Memory B cell (primary cell): ENCODE measurements at regions not wholly inside any gene's neighbourhood (a gene's known extent, or its start where the extent isn't known, plus 50 kb on each side); places are given as distances from the start of the nearest gene placed in this dataset.

Experiments
- ATAC-seq: fragments of 150-1000 bp; cut with Tn5 transposase; 2 replicates; pipeline ENCODE4 v1.10.0; 2021; ENCODE audit warnings: low read depth, mild to moderate bottlenecking, moderate library complexity
- DNase-seq, 2 donors: peaks; one replicate each; pipeline ENCODE4 v3.0.0; 2022; ENCODE audit warnings: low spot score in 2 of 2
- H3K27ac Mint-ChIP-seq: one replicate; pipeline ENCODE4 v1.8.0; 2022; ENCODE audit warnings: mild to moderate bottlenecking, moderate library complexity, mixed read lengths
- H3K27me3 Mint-ChIP-seq: one replicate; pipeline ENCODE4 v1.8.0; 2022; ENCODE audit warnings: mixed read lengths
- H3K36me3 Mint-ChIP-seq: one replicate; pipeline ENCODE4 v1.8.0; 2022; ENCODE audit warnings: mild to moderate bottlenecking, mixed read lengths
- H3K4me1 Mint-ChIP-seq: one replicate; pipeline ENCODE4 v1.8.0; 2022; ENCODE audit warnings: mixed read lengths
- H3K4me3 Mint-ChIP-seq: one replicate; pipeline ENCODE4 v1.8.0; 2022; ENCODE audit warnings: mild to moderate bottlenecking, moderate library complexity, mixed read lengths
- H3K9me3 Mint-ChIP-seq: one replicate; pipeline ENCODE4 v1.8.0; 2022; ENCODE audit warnings: mixed read lengths

DNA sequence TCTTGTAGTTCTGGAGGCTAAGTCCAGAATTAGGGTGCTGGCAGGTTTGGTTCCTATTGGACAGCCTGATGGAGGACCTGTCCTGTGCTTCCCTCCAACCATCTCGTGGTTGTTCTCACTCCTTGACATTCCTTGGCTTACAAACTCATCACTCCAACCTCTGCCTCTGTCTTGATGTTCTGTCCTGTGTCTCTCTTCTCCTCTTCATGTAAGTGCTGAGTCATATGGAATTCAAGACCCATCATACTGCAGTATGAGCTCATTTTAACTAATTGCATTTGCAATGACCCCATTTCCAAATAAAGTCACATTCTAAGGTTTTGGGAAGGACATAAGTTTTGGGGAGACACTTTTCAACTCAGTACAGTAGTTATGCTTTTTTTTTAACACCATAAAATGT lies 374.7 kb downstream of the TRIB2 start:
- DNase-seq, result no peak
- H3K4me1 Mint-ChIP-seq, result no peaks in the 10 kb centered on the region
- H3K27me3 Mint-ChIP-seq, result peaks cover 12% of the 10 kb centered on the region
- H3K9me3 Mint-ChIP-seq, result no peaks in the 10 kb centered on the region
- no peak for ATAC-seq
- H3K36me3 Mint-ChIP-seq, result no peaks in the 10 kb centered on the region
- H3K4me3 Mint-ChIP-seq, result no peak overlapping the region
- no peak overlapping the region for H3K27ac Mint-ChIP-seq

DNA sequence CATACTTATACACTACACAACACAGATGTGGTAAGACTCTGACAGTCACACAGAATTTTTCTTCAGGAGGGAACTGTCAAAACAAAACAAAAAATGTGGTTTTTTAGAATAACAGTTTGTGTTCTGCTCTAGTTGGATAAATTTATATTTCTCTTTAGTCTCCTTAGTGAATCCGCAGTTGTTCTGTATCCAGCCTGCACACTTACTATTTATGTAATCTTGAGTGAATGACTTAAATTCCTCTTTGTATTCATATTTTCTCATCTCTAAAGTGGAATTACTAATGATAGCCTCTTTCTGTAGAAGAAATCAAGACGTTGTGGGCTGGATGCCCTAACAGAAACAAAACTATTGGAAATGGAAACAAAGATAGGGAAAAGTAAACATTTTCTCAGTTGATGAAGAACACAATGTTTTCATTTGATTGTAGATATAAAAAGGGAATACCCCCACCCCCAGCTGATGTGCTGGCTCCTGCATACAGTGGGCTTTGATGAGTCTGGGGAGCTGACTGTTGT lies 375.2 kb downstream of the TRIB2 start:
- ATAC-seq (no peak), DNase-seq (no peak)
- H3K27me3 Mint-ChIP-seq, result peaks cover 11% of the 10 kb centered on the region
- H3K4me3 Mint-ChIP-seq, result no peak overlapping the region
- no peaks in the 10 kb centered on the region for H3K4me1 Mint-ChIP-seq
- H3K9me3 Mint-ChIP-seq, result no peaks in the 10 kb centered on the region
- H3K36me3 Mint-ChIP-seq, result no peaks in the 10 kb centered on the region
- H3K27ac Mint-ChIP-seq, result no peak overlapping the region

DNA sequence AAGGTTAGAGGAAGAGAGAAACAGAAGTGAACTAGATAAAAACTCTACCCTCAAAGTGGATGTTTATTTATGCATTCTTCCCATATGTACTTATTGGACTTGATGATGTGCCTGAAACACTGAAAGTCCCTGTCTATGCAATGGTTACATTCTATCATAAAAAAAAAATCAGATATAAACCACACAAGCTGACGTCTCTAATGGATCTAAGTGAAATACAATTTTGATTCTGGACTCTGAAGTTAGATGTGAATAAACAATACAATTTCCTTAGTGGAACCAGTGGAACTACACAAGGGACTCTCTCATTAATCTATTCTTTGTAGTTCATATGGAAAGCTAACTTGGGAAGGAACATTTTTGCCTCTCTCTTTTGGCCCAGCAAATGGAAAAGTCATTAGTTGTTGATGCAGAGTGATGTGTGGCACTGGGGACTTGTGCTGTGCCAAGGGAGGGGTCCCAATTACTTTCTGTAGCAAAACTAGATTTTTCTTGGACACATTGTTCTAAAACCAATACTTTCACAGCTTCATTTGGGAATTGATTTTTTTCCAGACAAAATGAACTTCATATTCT lies 376.8 kb downstream of the TRIB2 start:
- Mint-ChIP-seq H3K4me1 (no peaks in the 10 kb centered on the region), H3K4me3 (no peak overlapping the region), H3K27me3 (peaks cover 10% of the 10 kb centered on the region), H3K9me3 (no peaks in the 10 kb centered on the region), H3K27ac (no peak overlapping the region), H3K36me3 (no peaks in the 10 kb centered on the region)
- ATAC-seq (no peak), DNase-seq (no peak)

DNA sequence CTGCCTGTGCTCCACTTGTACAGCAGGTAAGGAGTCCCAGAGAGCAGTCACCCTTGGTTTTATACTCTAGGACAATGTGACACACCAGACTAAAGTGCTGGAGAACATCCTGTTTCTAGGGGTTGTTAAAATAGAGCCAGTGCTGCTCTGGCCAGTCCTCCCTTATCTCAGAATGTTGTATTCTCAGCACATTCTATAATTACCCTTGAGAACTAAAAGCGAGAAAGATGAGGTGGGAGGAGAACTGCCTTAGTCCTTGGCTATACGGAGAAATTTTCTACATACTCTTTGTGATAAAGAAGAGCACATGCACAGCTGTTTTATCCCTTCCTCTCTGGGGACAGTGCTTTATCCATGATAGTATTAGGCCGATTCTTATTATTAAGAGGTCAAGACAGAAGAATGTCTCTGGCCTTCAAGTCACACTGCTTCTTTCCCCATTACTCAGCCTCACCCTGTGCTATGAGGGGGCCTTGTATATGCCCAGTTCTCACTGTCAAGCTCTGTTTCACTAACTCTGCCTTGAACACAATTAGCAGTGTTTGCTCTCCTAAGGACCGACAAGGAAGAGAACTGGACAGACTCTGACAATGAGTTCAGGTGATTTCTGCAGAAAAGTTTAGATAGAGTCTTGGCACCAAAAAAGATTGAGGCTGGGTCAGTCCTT lies 385.8 kb downstream of the TRIB2 start:
- Mint-ChIP-seq H3K27ac (no peak overlapping the region), H3K4me3 (no peak overlapping the region), H3K9me3 (peaks cover 6% of the 10 kb centered on the region), H3K4me1 (no peaks in the 10 kb centered on the region), H3K36me3 (no peaks in the 10 kb centered on the region), H3K27me3 (no peaks in the 10 kb centered on the region)
- no peak for DNase-seq
- no peak for ATAC-seq

DNA sequence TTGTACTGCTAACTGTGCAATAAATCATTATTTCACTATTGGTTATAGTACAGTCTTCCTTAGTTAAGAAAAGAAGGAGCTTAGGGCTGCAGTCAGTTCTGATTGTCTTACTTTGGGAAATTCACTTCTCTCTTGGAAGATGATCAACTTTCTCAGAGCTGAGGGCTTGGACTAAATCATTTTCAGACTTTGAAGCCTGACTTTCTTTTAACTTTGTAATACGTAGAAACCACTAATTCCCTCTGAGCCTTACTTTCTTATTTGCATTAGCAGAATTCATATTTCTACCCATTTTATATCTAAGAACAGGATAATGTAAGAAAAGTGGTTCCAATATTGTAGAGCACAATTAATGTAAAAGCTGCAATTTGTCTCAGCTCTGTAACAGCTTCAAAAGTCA lies 386.4 kb downstream of the TRIB2 start:
- DNase-seq, result no peak
- Mint-ChIP-seq H3K36me3 (no peaks in the 10 kb centered on the region), H3K9me3 (peaks cover 6% of the 10 kb centered on the region), H3K27ac (no peak overlapping the region), H3K4me1 (no peaks in the 10 kb centered on the region), H3K4me3 (no peak overlapping the region), H3K27me3 (no peaks in the 10 kb centered on the region)
- no peak for ATAC-seq

DNA sequence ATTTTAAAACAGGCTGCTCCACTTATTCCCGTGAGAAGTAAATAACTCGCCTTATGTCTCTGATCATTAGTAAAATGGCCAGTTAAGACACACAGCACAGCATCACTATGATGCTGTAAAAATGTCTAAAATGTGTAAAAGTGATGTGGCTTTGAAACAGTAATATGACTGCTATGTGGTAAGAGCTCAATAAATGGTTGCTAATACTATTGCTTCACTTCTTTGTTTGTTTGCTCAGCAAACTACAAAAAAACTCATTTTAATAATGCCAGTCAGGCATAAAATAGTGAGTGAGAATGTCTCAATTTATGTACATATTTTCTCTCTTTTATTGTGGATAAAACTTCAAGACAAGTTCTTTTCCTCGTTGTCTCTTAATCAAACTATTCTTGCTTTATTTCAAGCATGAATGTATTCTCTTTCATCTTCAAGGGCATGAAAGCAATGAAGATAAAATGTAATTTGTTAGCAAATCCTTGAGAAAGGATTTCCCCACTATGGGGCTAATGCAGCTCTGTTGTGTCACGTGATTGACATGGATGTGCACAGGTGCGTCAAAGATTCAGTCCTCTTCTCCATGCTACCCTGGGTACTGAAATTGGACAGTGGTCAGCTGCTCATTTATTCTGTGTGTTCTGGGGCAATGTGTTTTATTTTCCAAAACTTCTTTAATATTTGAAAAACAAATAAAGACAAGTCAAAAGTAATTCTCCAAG lies 387.2 kb downstream of the TRIB2 start:
- H3K4me3 Mint-ChIP-seq, result no peak overlapping the region
- H3K9me3 Mint-ChIP-seq, result peaks cover 6% of the 10 kb centered on the region
- no peaks in the 10 kb centered on the region for H3K27me3 Mint-ChIP-seq
- H3K27ac Mint-ChIP-seq, result no peak overlapping the region
- H3K4me1 Mint-ChIP-seq, result no peaks in the 10 kb centered on the region
- H3K36me3 Mint-ChIP-seq, result no peaks in the 10 kb centered on the region
- DNase-seq (no peak), ATAC-seq (no peak)

DNA sequence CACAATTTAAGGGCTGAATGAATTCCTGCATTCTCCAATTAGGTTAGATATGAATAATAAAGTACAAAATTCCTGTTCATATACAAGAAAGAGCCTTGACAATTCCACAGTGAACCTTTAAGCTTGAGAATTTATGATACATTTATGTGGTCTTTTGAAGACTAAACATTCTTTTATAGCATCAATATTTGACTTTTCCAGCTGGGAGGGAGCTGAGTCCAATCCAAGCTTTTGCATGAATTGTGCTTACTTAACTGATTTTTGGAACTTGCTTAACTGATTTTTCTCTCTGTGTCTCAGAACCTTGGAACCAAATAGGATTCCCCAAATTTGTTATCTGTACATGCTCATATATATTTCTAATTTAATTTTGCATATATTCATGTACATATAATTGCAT lies 388.0 kb downstream of the TRIB2 start:
- H3K4me1 Mint-ChIP-seq, result no peaks in the 10 kb centered on the region
- no peak overlapping the region for H3K4me3 Mint-ChIP-seq
- DNase-seq (no peak), ATAC-seq (no peak)
- peaks cover 3% of the 10 kb centered on the region for H3K9me3 Mint-ChIP-seq
- no peaks in the 10 kb centered on the region for H3K27me3 Mint-ChIP-seq
- no peak overlapping the region for H3K27ac Mint-ChIP-seq
- no peaks in the 10 kb centered on the region for H3K36me3 Mint-ChIP-seq

DNA sequence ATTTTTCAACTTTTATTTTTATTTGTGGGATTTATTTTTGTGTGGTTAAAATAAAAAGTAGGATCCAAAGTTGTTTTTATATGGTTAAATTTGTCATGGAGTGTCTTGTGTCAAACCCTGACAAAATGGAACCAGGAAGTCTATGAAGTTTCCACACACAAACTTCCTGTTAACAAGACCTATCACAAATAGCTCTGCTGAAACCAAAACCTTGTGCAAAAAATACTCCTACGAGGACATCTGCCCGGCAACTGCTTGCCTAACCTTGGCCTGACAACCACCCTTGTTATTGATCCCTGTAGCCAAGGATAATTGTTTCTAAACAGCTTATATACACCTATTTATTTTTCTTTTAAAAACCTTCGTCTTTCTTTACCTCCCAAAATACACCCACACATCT lies 389.6 kb downstream of the TRIB2 start:
- Mint-ChIP-seq H3K27ac (no peak overlapping the region), H3K4me3 (no peak overlapping the region), H3K36me3 (no peaks in the 10 kb centered on the region), H3K4me1 (no peaks in the 10 kb centered on the region), H3K9me3 (peaks cover 2% of the 10 kb centered on the region), H3K27me3 (peaks cover 2% of the 10 kb centered on the region)
- DNase-seq, result no peak
- no peak for ATAC-seq

DNA sequence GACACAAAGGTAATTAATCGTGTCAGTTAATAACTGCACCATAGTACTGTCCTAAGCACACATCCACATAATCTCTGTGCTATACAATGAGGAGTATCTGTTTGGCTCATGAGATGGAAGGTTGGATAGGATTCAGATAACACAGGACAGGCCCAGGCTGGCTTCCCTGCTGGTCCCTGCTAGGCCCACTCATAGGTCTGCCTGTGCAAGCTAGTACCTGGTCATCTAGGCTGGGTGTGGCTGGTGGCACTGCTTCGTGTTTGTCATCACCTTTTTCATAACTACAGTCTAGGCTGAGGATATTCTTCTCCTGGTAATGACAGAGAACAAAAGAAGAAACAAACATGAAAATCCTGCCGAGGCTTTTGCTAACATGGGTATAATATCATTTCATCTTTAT lies 392.8 kb downstream of the TRIB2 start:
- Mint-ChIP-seq H3K27ac (no peak overlapping the region), H3K9me3 (peaks cover 2% of the 10 kb centered on the region), H3K36me3 (no peaks in the 10 kb centered on the region), H3K27me3 (peaks cover 7% of the 10 kb centered on the region), H3K4me3 (no peak overlapping the region), H3K4me1 (no peaks in the 10 kb centered on the region)
- DNase-seq (no peak), ATAC-seq (no peak)

DNA sequence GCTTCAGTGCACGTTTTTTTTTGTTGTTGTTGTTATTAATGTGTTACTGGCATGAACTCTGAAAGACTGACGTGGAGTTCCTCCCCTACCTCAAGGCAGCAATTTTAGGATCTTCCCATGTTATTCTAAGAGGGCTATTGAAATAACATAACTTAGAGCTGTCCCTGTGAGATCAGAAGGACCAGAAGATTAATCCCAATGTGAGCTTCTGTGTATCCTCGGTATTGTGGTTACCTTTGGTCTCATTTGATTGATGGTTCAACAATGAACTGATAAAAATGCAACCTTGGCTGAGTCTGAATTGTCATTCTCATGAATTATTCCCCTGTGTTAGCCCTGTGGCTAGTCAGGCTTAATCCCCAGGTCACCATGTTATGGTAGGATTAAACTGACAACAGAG lies 394.1 kb downstream of the TRIB2 start:
- Mint-ChIP-seq H3K4me1 (no peaks in the 10 kb centered on the region), H3K27me3 (peaks cover 7% of the 10 kb centered on the region), H3K4me3 (no peak overlapping the region), H3K36me3 (no peaks in the 10 kb centered on the region), H3K27ac (no peak overlapping the region), H3K9me3 (peaks cover 2% of the 10 kb centered on the region)
- ATAC-seq (no peak), DNase-seq (no peak)

DNA sequence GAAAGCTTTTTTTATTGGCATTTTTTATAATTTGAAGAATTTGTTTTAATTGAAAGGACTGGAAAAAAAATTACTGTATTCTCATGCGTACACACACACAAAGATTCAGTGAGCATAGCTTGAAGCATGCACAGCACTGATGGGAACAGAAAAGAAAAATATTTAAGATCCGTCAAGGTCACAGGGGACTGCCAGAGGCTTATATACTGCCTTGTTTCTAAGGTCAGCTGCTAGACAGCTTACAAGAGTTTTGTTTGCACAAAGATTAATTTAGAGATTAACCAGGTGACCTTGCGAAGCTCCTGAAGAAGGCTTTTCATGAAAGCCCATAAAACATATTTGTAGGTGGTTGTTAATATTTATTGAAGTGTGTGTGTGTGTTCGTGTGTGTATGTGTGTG lies 396.3 kb downstream of the TRIB2 start:
- DNase-seq (no peak), ATAC-seq (no peak)
- Mint-ChIP-seq H3K4me1 (no peaks in the 10 kb centered on the region), H3K4me3 (no peak overlapping the region), H3K27me3 (peaks cover 7% of the 10 kb centered on the region), H3K36me3 (no peaks in the 10 kb centered on the region), H3K9me3 (no peaks in the 10 kb centered on the region), H3K27ac (no peak overlapping the region)

DNA sequence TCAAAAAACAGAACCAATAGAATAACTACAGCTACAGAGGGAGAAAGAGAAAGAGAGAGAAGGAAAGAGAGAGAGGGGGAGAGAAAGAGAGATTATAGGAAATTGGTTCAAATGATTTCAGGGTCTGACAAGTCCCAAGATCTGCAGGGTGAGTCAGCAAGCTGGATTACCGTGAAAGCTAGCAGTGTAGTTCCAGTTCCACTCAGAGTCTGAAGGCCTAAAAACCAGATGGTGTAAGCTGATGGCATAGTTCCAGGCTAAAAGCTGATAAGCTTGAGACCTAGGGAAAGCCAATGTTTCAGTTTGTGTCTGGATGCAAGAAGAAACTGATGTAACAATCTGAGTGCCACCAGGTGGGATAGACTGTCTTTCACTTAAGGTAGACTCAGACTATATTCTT lies 397.7 kb downstream of the TRIB2 start:
- H3K27me3 Mint-ChIP-seq, result peaks cover 7% of the 10 kb centered on the region
- no peak overlapping the region for H3K4me3 Mint-ChIP-seq
- ATAC-seq (no peak), DNase-seq (no peak)
- no peaks in the 10 kb centered on the region for H3K36me3 Mint-ChIP-seq
- H3K9me3 Mint-ChIP-seq, result no peaks in the 10 kb centered on the region
- no peak overlapping the region for H3K27ac Mint-ChIP-seq
- H3K4me1 Mint-ChIP-seq, result no peaks in the 10 kb centered on the region

DNA sequence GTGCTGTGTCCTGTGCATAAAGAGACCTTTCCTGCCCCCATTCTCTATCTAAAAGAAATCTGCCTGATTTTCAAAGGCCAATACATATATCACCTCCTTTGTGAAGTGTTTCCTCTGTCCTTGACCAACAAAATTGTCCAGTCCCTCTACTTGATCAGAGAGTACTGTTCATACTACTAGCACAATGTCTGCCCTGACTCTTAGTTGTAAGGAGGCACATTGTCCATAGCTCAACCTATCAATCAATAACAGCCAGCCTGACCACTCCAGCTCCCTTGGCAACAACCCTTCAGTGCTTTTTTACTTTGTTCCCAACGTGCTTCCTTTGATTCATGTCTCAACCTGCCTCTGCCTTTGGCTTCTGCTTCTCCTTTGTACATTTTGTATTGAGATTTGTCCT lies 398.9 kb downstream of the TRIB2 start:
- Mint-ChIP-seq H3K27ac (no peak overlapping the region), H3K9me3 (no peaks in the 10 kb centered on the region), H3K4me3 (no peak overlapping the region), H3K36me3 (no peaks in the 10 kb centered on the region), H3K27me3 (peaks cover 5% of the 10 kb centered on the region), H3K4me1 (no peaks in the 10 kb centered on the region)
- no peak for DNase-seq
- no peak for ATAC-seq

DNA sequence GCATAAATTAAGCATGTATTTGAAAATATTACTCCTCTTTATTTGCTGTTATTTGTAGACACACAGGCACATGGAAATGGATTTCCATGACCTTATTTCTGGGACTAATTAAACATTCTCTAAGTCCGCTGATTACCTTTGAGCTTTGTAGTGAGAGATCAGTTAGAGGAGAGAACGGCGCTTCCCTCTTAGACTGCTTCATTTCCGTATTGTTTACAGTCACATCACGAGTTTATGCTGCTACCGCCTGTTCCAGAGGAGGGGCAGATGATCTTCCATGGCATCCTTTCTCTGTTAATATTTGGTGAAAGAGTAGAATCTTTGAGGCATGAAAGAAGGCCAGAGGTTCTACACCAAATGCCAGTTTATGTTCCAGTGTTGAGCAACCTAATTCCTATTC lies 404.4 kb downstream of the TRIB2 start:
- Mint-ChIP-seq H3K27ac (no peak overlapping the region), H3K36me3 (no peaks in the 10 kb centered on the region), H3K9me3 (no peaks in the 10 kb centered on the region), H3K27me3 (no peaks in the 10 kb centered on the region), H3K4me1 (no peaks in the 10 kb centered on the region), H3K4me3 (no peak overlapping the region)
- no peak for DNase-seq
- no peak for ATAC-seq

DNA sequence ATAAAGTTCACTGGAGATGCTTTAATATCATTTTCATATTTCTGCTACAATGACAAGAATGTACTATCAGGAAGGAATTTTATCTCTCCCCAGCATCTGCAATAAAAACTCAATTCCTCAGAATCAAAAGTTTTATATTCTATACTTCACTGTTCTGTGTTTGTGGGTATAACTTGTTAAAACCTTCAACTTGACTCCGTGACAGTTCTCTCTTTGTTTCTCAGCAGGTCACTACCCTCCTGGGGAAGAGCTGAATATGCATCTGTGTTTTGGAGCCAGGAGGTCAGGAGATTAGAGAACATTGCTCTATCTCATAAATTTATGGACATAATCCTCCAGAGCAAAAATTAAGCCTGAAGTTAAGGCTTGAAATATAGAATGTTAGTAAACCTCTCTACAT lies 411.4 kb downstream of the TRIB2 start:
- no peak for DNase-seq
- Mint-ChIP-seq H3K4me1 (no peaks in the 10 kb centered on the region), H3K36me3 (no peaks in the 10 kb centered on the region), H3K27ac (no peak overlapping the region), H3K27me3 (peaks cover 2% of the 10 kb centered on the region), H3K4me3 (no peak overlapping the region), H3K9me3 (no peaks in the 10 kb centered on the region)
- no peak for ATAC-seq
